Adrenal gland (tissue), 9 donors: ENCODE measurements at regions not wholly inside any gene's neighbourhood (a gene's known extent, or its start where the extent isn't known, plus 50 kb on each side); places are given as distances from the start of the nearest gene placed in this dataset.
"Not testable (repeated sequence)": the region's sequence is repeated elsewhere in the genome, so short reads cannot be mapped to it uniquely, and the experiment has no call there.

ENCODE experiments used
- DNase-seq, 7 donors: peaks; one replicate each; pipeline ENCODE4 v3.0.0-alpha.2; 2019 to 2020
- H3K27ac ChIP-seq, 5 donors: fragments of 200-600 bp; sonication (generic) in 4 of 5; 1 replicate in 3 of 5; 2 replicates in 2 of 5; pipeline versions ENCODE4 v1.5.1 to v1.8.0; 2016 to 2020; ENCODE audit warnings: mild to moderate bottlenecking in 1 of 5
- H3K27me3 ChIP-seq: fragments of 200-600 bp; 2 replicates; pipeline ENCODE4 v1.8.0; 2021
- H3K36me3 ChIP-seq, 2 donors: fragments of 200-600 bp; replicated peaks in 1 of 2; 1 replicate in 1 of 2; 2 replicates in 1 of 2; pipeline versions ENCODE4 v1.5.1 to v1.8.0; 2018 to 2022
- H3K4me1 ChIP-seq, 2 donors: fragments of 200-600 bp; replicated peaks in 1 of 2; 1 replicate in 1 of 2; 2 replicates in 1 of 2; pipeline versions ENCODE4 v1.5.1 to v1.8.0; 2018 to 2021
- H3K4me3 ChIP-seq, 4 donors: fragments of 200-600 bp; sonication (generic) in 3 of 4; one replicate each; pipeline ENCODE4 v1.5.1; 2016 to 2018
- H3K9me3 ChIP-seq, 3 donors: fragments of 200-600 bp; sonication (generic) in 1 of 3; replicated peaks in 1 of 3; 1 replicate in 2 of 3; 2 replicates in 1 of 3; pipeline versions ENCODE4 v1.5.1 to v1.8.0; 2016 to 2021
- CTCF ChIP-seq, 6 experiments: fragments of 450-650 bp in 4 of 6; fragments of 200-600 bp in 2 of 6; sonication (generic) in 1 of 6; IDR thresholded peaks; 1 replicate in 5 of 6; 2 replicates in 1 of 6; pipeline versions ENCODE4 v1.5.1 to v1.8.0; 2016 to 2021; ENCODE audit warnings: antibody characterized with exemption in 6 of 6, mild to moderate bottlenecking in 2 of 6, moderate library complexity in 1 of 6
- POLR2A ChIP-seq, 2 donors: fragments of 450-650 bp; IDR thresholded peaks; one replicate each; pipeline ENCODE4 v1.6.1; 2017; ENCODE audit warnings: antibody characterized with exemption in 2 of 2, mild to moderate bottlenecking in 2 of 2, moderate library complexity in 1 of 2
- WGBS, 4 donors: extraction: QIAGEN DNeasy Blood & Tissue Kit in 2 of 4; methylation state at CpG; one replicate each; pipeline versions ENCODE4 v1.1.5 to v1.1.7; 2013 to 2017; 5-methylcytosine and 5-hydroxymethylcytosine counted together
- intact Hi-C, 2 donors: fragments of 100-400 bp; cut with DNase I; formaldehyde crosslinking; loops; one replicate each; pipeline versions ENCODE4 v1.14.1 to v1.15.0; 2022 to 2023
- donor health status: healthy with polysubstance abuse.
- donor health status: Bipolar disorder and iron deficiency.
- donor health status: DM: yes; HTN: yes; CAD: no.
- donor health status: DM: no; HTN: no; CAD: no.
- donor health status: DM: no; HTN: no; CAD: no.

- Histone ChIP-seq H3K36me3 (no peaks in the 10 kb centered on the region), H3K27me3 (no peaks in the 10 kb centered on the region), H3K4me1 (no peaks in the 10 kb centered on the region), H3K9me3 (no peaks in the 10 kb centered on the region), H3K4me3 (no peak overlapping the region), H3K27ac (no peak overlapping the region)
- intact Hi-C loops: no loop called here
- TF ChIP-seq POLR2A (IDR thresholded peaks at IDR 0.05): no peak
- no peak for TF ChIP-seq CTCF (IDR thresholded peaks at IDR 0.05)
- DNase-seq: no peak
- 67 to 84% (median 79%) methylated on average over 3 of the region's 3 CpGs for WGBS, 4 donors
Observed at GRCh38 chr5:122691931-122692330, 82.9 kb upstream of the SNX2 start.

- DNase-seq: no peak
- no peaks in the 10 kb centered on the region for H3K4me1 ChIP-seq
- H3K4me3 ChIP-seq: no peak overlapping the region
- no peak overlapping the region for H3K27ac ChIP-seq
- intact Hi-C loops: no loop called here
- no peaks in the 10 kb centered on the region for H3K9me3 ChIP-seq
- TF ChIP-seq CTCF (IDR thresholded peaks at IDR 0.05) (no peak), POLR2A (IDR thresholded peaks at IDR 0.05) (no peak)
- no peaks in the 10 kb centered on the region for H3K27me3 ChIP-seq
- 69 to 81% (median 74%) methylated on average over 3 of the region's 3 CpGs for WGBS, 4 donors
- no peaks in the 10 kb centered on the region for H3K36me3 ChIP-seq
Observed at GRCh38 chr5:122693963-122694362, 80.9 kb upstream of the SNX2 start.

GRCh38 chr5:122694884-122695283 lies 80.0 kb upstream of the SNX2 start:
- H3K4me3 ChIP-seq: no peak overlapping the region
- no peak overlapping the region for H3K27ac ChIP-seq
- DNase-seq: no peak
- intact Hi-C loops: no loop called here
- H3K4me1 ChIP-seq: no peaks in the 10 kb centered on the region
- H3K36me3 ChIP-seq: no peaks in the 10 kb centered on the region
- no peaks in the 10 kb centered on the region for H3K9me3 ChIP-seq
- no peaks in the 10 kb centered on the region for H3K27me3 ChIP-seq
- 88 to 91% (median 90%) methylated on average over 5 of the region's 5 CpGs for WGBS, 4 donors
- TF ChIP-seq POLR2A (IDR thresholded peaks at IDR 0.05) (no peak), CTCF (IDR thresholded peaks at IDR 0.05) (no peak)

GRCh38 chr5:122696735-122697134 lies 78.1 kb upstream of the SNX2 start:
- H3K27me3 ChIP-seq, H3K4me1 ChIP-seq, DNase-seq, H3K4me3 ChIP-seq, H3K27ac ChIP-seq, intact Hi-C loops, H3K9me3 ChIP-seq, H3K36me3 ChIP-seq: not testable (repeated sequence)
- WGBS, 4 donors: 80 to 88% (median 83%) methylated on average over 4 of the region's 4 CpGs

- Histone ChIP-seq H3K27ac (no peak overlapping the region), H3K9me3 (no peaks in the 10 kb centered on the region), H3K4me1 (no peaks in the 10 kb centered on the region), H3K4me3 (no peak overlapping the region), H3K27me3 (no peaks in the 10 kb centered on the region), H3K36me3 (no peaks in the 10 kb centered on the region)
- TF ChIP-seq POLR2A (IDR thresholded peaks at IDR 0.05) (no peak), CTCF (IDR thresholded peaks at IDR 0.05) (no peak)
- intact Hi-C loops: no loop called here
- DNase-seq: no peak
- WGBS, 4 donors: 78 to 92% (median 85%) methylated on average over 2 of the region's 2 CpGs
Observed at GRCh38 chr5:122697191-122697590, 77.7 kb upstream of the SNX2 start.
